K562 (cell line): ENCODE measurements at regions not wholly inside any gene's neighbourhood (a gene's known extent, or its start where the extent isn't known, plus 50 kb on each side); places are given as distances from the start of the nearest gene placed in this dataset.
A peak's percentile ranks its signal among the peaks of the same experiment; 100 is the strongest.

Experiments
- ATAC-seq: fragments of 200-7000 bp; cut with Tn5 transposase; 3 replicates; pipeline ENCODE4 v1.9.1; 2020; ENCODE audit warnings: moderate library complexity
- BruUV-seq: library from RNA; stranded (reverse); fragments of 400-500 nt; replicated peaks from 2 replicates; lab custom pipeline; 2021; lab: Mats Ljungman, UMichigan
- CTCF ChIA-PET: fragments of 300-600 bp; formaldehyde crosslinking; extraction: SDS; loops from one replicate; lab custom pipeline; 2021; ENCODE audit warnings: low intra/inter-chr PET ratio; lab: Yijun Ruan, JAX
- POLR2A ChIA-PET: fragments of 300-600, 350-650 bp; sonication (Branson Sonifier 250); formaldehyde crosslinking; extraction: SDS; loops from one replicate; lab custom pipeline; 2021; ENCODE audit warnings: antibody characterized with exemption, inconsistent platforms; lab: Yijun Ruan, JAX
- DNase-seq, 4 experiments: peaks; one replicate each; pipeline versions ENCODE4 v3.0.0 to v3.0.0-alpha.2; 2011 to 2018; ENCODE audit warnings: low spot score in 3 of 4, mixed read lengths in 3 of 4; ENCODE audit errors: extremely low read depth in 1 of 4
- FAIRE-seq: peaks from 2 replicates; lab custom pipeline; 2011; peaks lifted over from hg19 to GRCh38; lab: Jason Lieb, UNC
- H2AFZ ChIP-seq: 2 replicates; pipeline ENCODE4 v1.6.0; 2011; ENCODE audit warnings: low read depth, low read length, control low read depth, inconsistent platforms
- H3K27ac ChIP-seq: fragments of 200-600 bp; 3 replicates; pipeline ENCODE4 v1.8.0; 2011; ENCODE audit warnings: low read depth, mild to moderate bottlenecking, control low read depth, inconsistent platforms, low read length, moderate library complexity, mixed read lengths; ENCODE audit errors: extremely low read depth
- H3K27me3 ChIP-seq, 2 experiments: fragments of 300-600 bp in 1 of 2; 2 replicates in 1 of 2; 3 replicates in 1 of 2; pipeline versions ENCODE4 v1.6.0 to v1.8.0; 2011; ENCODE audit warnings: inconsistent platforms in 2 of 2, low read length in 2 of 2, mild to moderate bottlenecking in 1 of 2, mixed read lengths in 1 of 2, moderate library complexity in 1 of 2; ENCODE audit not compliant: control insufficient read depth in 2 of 2, insufficient read depth in 2 of 2
- H3K36me3 ChIP-seq: fragments of 300-600 bp; 3 replicates; pipeline ENCODE4 v1.8.0; 2011; ENCODE audit warnings: mild to moderate bottlenecking, low read length, inconsistent platforms; ENCODE audit not compliant: control insufficient read depth, insufficient read depth
- H3K4me1 ChIP-seq, 2 experiments: fragments of 200-600 bp in 1 of 2; replicated peaks in 1 of 2; 2 replicates in 1 of 2; 3 replicates in 1 of 2; pipeline versions ENCODE4 v1.5.1 to v1.8.0; 2011; ENCODE audit warnings: inconsistent platforms in 2 of 2, low read length in 2 of 2, mild to moderate bottlenecking in 1 of 2, mixed read lengths in 1 of 2, moderate library complexity in 1 of 2; ENCODE audit not compliant: control insufficient read depth in 2 of 2, insufficient read depth in 2 of 2
- H3K4me2 ChIP-seq: 2 replicates; pipeline ENCODE4 v1.6.1; 2011; ENCODE audit warnings: low read length, control low read depth, inconsistent platforms, mixed read lengths; ENCODE audit not compliant: insufficient read depth
- H3K4me3 ChIP-seq: fragments of 200-600 bp; sonication (generic), shearing (Covaris generic); 2 replicates; pipeline ENCODE4 v1.5.1; 2016; ENCODE audit warnings: control low read depth, inconsistent platforms
- H3K79me2 ChIP-seq: fragments of 200-600 bp; 3 replicates; pipeline ENCODE4 v1.8.0; 2011; ENCODE audit warnings: low read length, inconsistent platforms; ENCODE audit not compliant: control insufficient read depth, insufficient read depth
- H3K9ac ChIP-seq, 2 experiments: 2 replicates each; pipeline versions ENCODE4 v1.6.0 to v1.6.1; 2011; ENCODE audit warnings: low read depth in 2 of 2, low read length in 2 of 2, control low read depth in 1 of 2, inconsistent platforms in 1 of 2, mild to moderate bottlenecking in 1 of 2, mixed read lengths in 1 of 2; ENCODE audit not compliant: insufficient read depth in 1 of 2
- H3K9me1 ChIP-seq: one replicate; pipeline ENCODE4 v1.6.0; 2011; ENCODE audit warnings: inconsistent platforms, mild to moderate bottlenecking, low read length, moderate library complexity; ENCODE audit not compliant: control insufficient read depth, insufficient read depth
- H3K9me3 ChIP-seq: replicated peaks from 2 replicates; pipeline ENCODE4 v1.5.1; 2011; ENCODE audit warnings: low read depth, low read length, inconsistent platforms; ENCODE audit not compliant: control insufficient read depth, insufficient read depth
- H4K20me1 ChIP-seq: replicated peaks from 2 replicates; pipeline ENCODE4 v1.6.1; 2011; ENCODE audit warnings: low read length, inconsistent platforms, mixed read lengths; ENCODE audit not compliant: control insufficient read depth, insufficient read depth
- ADNP ChIP-seq: fragments of 200-800 bp; sonication (Bioruptor generic); IDR thresholded peaks from 2 replicates; pipeline ENCODE4 v1.6.1; 2016; ENCODE audit warnings: missing genetic modification characterization, missing compliant biosample characterization
- ATF7 ChIP-seq: fragments of 450-650 bp; IDR thresholded peaks from 2 replicates; pipeline ENCODE4 v1.7.1; 2014; ENCODE audit warnings: mild to moderate bottlenecking, moderate library complexity
- CTBP1 ChIP-seq: fragments of 450-650 bp; IDR thresholded peaks from 2 replicates; pipeline ENCODE4 v1.6.1; 2016; ENCODE audit warnings: borderline replicate concordance
- PRPF4 ChIP-seq: fragments of 200-400 bp; formaldehyde crosslinking; IDR thresholded peaks from one replicate; pipeline ENCODE4 v1.6.1; 2017; ENCODE audit warnings: low read length, low read depth, mild to moderate bottlenecking; ENCODE audit not compliant: insufficient read depth, poor library complexity, severe bottlenecking
- ZFP1 ChIP-seq: fragments of 450-650 bp; formaldehyde crosslinking; IDR thresholded peaks from 2 replicates; pipeline ENCODE4 v1.4.0; 2020; ENCODE audit warnings: mild to moderate bottlenecking, mixed read lengths
- ZNF512 ChIP-seq: IDR thresholded peaks from 2 replicates; pipeline ENCODE4 v1.6.1; 2016; ENCODE audit warnings: missing genetic modification characterization, missing compliant biosample characterization
- WGBS: fragments of 100-300 bp; shearing (Covaris generic); methylation state at CpG from one replicate; pipeline ENCODE4 v1.1.6; 2016; ENCODE audit warnings: low coverage, mixed read lengths; ENCODE audit not compliant: insufficient coverage; ENCODE audit errors: missing lambda C conversion rate; 5-methylcytosine and 5-hydroxymethylcytosine counted together
- in situ Hi-C: fragments of 300-500 bp; cut with MboI; formaldehyde crosslinking; loops from 4 replicates; pipeline ENCODE4 v1.15.0; 2018; ENCODE audit warnings: inconsistent platforms, mixed read lengths
- intact Hi-C: fragments of 100-400 bp; cut with micrococcal nuclease; formaldehyde crosslinking; loops from 2 replicates; pipeline ENCODE4 v1.14.2; 2022

- intact Hi-C loops (no loop called here), in situ Hi-C loops (no loop called here)
- Histone ChIP-seq H3K9me3 (no peaks in the 10 kb centered on the region), H3K4me3 (no peak overlapping the region), H3K4me2 (no peak overlapping the region), H4K20me1 (no peaks in the 10 kb centered on the region), H3K79me2 (no peaks in the 10 kb centered on the region), H3K9me1 (no peaks in the 10 kb centered on the region), H3K27me3 (no peaks in the 10 kb centered on the region), H3K36me3 (no peaks in the 10 kb centered on the region), H3K9ac (no peak overlapping the region), H2AFZ (no peak overlapping the region), H3K27ac (no peak overlapping the region), H3K4me1 (no peaks in the 10 kb centered on the region)
- BruUV-seq = no TSS peak
- no peak for FAIRE-seq
- DNase-seq = no peak
- POLR2A ChIA-PET = no interaction called here
- ATAC-seq = no peak
- WGBS = 0% methylated on average over 1 of the region's 1 CpG
- TF ChIP-seq ADNP (tag) = no peak
- no peak for TF ChIP-seq PRPF4
- TF ChIP-seq ZFP1 (CRISPR knock-in tag) = no peak
- TF ChIP-seq ATF7 = no peak
- CTCF ChIA-PET = no interaction called here
These were observed 1454.0 kb upstream of the PIK3C3 start for GRCh38 chr18:40501026-40501425.

- H3K4me2 ChIP-seq = no peak overlapping the region
- no peak overlapping the region for H2AFZ ChIP-seq
- H3K36me3 ChIP-seq = no peaks in the 10 kb centered on the region
- no TSS peak for BruUV-seq
- H4K20me1 ChIP-seq = no peaks in the 10 kb centered on the region
- H3K9ac ChIP-seq = no peak overlapping the region
- peak; percentile 66; the same call in 1 of the 2 replicates for TF ChIP-seq ZNF512 (tag)
- no peak for TF ChIP-seq CTBP1
- FAIRE-seq = no peak
- H3K79me2 ChIP-seq = no peaks in the 10 kb centered on the region
- ChIA-PET CTCF (no interaction called here), POLR2A (no interaction called here)
- 0% methylated on average over 2 of the region's 2 CpGs for WGBS
- no peaks in the 10 kb centered on the region for H3K27me3 ChIP-seq
- no peak for DNase-seq
- intact Hi-C loops (no loop called here), in situ Hi-C loops (no loop called here)
- H3K4me1 ChIP-seq = no peaks in the 10 kb centered on the region
- ATAC-seq = no peak
- H3K4me3 ChIP-seq = no peak overlapping the region
- H3K9me1 ChIP-seq = no peaks in the 10 kb centered on the region
- no peak overlapping the region for H3K27ac ChIP-seq
- no peaks in the 10 kb centered on the region; the same call in 1 of the 2 replicates for H3K9me3 ChIP-seq
These were observed 1460.4 kb upstream of the PIK3C3 start for GRCh38 chr18:40494603-40495002.
